HG02970 (cell line): ENCODE measurements at regions not wholly inside any gene's neighbourhood (a gene's known extent, or its start where the extent isn't known, plus 50 kb on each side); places are given as distances from the start of the nearest gene placed in this dataset.
"Not testable (repeated sequence)": the region's sequence is repeated elsewhere in the genome, so short reads cannot be mapped to it uniquely, and the experiment has no call there.

Experiments used
- ATAC-seq: cut with Tn5 transposase; IDR thresholded peaks from one replicate; pipeline ENCODE4 v1.9.1; 2021; ENCODE audit warnings: mild to moderate bottlenecking, moderate library complexity, moderate number of reproducible peaks; ENCODE audit not compliant: unreplicated experiment, low FRiP score

DNA sequence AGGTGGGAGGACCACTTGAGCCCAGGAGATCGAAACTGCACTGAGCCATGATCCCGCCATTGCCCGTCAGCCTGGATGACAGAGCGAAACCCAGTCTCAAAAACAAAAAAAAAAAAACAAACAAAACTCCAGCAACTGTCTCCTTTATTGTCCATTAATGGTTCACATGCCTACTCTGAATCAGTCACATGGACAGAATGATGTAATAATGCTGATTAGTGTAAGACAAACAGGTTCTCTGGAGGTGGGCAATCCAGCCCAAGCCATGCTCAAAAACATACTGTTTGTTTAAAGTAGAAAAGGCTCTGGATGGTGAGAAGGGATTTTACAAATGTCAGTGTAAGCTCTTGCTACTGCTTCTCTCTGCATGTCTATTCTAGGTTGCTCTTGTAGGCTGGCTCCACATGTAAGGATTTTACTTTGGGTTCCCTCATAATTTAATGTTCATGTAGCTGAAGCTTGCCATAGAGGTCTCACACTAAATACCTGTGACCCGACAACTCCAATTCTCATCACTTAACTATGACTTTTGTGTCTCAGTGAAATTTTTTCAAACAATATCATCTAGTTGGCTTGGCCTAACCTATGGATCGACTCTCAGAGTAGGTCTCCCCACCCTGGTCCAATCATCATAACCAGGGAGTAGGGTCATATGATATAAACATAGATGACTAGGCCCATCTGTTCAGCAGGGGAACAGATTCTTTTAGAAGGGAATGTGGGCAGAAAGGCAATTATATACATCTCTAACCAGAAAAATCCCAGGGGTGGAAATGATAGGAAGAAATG is 83.9 kb upstream of the SLC39A10 start:
- no peak for ATAC-seq

GRCh38 chr2:195570329-195570728 is 86.7 kb upstream of the SLC39A10 start:
- no peak for ATAC-seq

DNA sequence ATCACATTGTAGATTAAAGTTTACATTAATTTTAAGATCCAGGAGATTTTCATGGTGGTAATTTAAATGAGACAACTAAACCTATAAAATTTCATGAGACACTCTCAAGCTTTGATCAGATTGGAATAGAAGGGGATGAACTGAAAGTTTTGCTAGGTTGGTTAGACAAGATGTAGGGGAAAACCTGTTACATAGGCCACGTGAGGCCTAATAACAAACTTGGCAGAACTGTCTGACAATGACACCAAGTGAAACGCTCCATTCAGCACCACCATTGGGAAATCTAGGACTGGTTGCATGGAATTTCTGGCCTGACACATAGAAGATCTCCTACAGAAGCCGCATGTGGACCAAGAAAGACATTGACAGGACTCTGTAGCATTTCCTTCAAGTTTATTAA is 87.8 kb upstream of the SLC39A10 start:
- no peak for ATAC-seq

DNA sequence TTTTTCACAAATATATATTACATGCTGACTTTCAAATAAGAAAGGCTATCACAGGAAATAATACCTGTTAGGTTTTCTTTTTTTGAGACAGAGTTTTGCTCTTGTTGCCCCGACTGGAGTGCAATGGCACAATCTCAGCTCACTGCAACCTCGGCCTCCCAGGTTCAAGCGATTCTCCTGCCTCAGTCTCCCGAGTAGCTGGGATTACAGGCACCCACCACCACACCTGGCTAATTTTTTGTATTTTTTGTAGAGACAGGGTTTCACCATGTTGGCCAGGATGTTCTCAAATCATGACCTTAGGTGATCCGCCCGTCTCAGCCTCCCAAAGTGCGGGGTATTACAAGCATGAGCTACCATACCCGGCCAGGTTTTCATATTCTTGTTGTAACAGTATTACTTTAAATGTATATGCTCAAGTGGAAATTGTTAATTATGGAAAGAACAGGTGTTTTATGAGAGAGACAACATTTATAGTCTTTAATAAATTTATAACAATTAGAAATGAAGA is 92.3 kb upstream of the SLC39A10 start:
- ATAC-seq = not testable (repeated sequence)

GRCh38 chr2:195563857-195564512 is 93.0 kb upstream of the SLC39A10 start:
- ATAC-seq = no peak

DNA sequence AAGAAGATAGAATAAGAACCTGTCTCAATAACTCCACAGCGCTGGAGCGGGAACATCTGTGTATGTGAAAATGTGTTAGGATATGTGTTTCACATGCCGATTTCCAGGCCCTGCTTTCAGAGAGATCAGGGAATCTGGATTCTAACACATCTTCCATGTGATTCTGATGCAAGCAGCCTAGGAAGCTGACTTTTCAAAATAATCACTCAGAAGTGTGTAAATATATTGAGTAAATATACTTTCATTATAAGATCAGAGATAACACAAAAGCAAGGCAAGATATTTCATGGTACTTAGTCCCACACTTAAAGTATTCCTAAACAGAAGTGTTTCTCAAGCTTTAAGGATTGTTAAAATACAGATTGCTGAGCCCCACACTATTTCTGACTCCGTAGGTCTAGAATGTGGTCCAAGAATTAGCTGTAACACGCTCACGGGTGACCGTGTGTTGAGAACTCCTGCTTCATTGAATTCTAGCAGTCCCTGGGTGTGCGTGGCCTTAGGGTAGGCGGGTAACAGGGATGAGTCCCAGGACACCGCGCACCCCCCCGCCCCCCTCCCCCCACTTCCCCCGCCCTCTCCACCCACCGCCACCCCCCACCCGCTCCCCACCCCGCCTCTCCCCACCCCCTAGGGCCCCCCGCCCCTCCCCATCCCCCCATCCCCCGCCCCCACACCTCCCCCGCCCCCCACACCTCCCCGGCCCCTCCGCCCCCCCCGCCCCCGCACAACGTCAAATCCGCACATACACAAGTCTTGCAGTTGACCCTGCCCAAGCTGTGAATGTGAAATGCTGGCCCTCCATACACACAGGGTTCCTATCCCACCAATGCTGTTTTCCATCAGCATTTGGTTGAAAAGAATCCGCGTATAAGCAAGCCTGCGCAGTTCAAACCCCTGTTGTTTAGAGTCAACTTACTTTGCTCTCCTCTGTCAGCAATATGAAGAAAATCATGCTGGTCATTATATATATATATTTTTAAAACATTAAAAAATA is 94.2 kb upstream of the SLC39A10 start:
- ATAC-seq = no peak

- ATAC-seq = peak; percentile 53
Observed at GRCh38 chr2:195561116-195561921, 95.7 kb upstream of the SLC39A10 start.

DNA sequence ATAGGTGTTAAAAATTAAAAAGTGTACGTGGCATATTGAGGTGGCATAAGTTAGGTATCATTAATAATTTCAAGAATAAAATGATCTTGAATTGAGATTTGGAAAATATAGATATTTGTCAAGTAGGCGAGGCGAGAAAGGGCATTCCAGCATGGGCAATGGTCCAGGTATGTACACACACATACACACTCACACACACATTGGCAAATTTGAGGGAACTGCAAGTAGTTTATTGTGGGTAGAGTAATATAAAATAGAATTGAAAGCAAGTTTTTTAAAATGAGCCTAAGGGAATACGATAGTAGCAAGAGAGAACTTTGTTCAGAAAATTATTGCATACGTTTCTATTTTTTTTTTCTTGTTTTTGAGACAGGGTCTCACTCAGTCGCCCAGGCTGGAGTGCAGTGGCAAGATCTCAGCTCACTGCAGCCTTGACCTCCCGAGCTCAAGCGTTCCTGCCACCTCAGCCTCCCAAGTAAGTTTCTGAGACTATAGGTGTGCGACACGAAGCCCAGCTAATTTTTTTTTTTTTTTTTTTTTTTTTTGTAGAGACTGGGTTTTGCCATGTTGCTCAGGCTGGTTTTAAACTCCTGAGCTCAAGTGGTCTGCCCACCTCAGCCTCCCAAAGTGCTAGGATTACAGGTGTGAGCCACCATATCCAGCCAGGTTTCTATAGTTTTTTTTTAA is 96.7 kb upstream of the SLC39A10 start:
- ATAC-seq = no peak

GRCh38 chr2:195559431-195559914 is 97.6 kb upstream of the SLC39A10 start:
- ATAC-seq = peak; percentile 77

- ATAC-seq = no peak
Observed at GRCh38 chr2:195555971-195556370, 101.1 kb upstream of the SLC39A10 start.

DNA sequence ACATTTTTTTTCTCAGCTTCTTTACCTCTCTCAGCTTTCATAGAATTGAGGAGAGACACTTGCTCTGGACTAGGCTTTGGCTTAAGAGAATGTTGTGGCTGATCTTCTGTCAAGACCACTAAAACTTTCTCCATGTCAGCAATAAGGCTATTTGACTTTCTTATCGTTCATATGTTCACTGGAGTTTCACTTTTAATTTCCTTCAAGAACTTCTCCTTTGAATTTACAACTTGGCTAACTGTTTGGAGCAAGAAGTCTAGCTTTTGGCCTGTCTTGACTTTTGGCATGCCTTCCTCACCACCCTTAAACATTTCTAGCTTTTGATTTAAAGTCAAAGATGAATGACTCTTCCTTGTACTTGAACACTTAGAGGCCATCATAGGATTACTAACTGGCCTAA is 104.4 kb upstream of the SLC39A10 start:
- ATAC-seq = no peak

DNA sequence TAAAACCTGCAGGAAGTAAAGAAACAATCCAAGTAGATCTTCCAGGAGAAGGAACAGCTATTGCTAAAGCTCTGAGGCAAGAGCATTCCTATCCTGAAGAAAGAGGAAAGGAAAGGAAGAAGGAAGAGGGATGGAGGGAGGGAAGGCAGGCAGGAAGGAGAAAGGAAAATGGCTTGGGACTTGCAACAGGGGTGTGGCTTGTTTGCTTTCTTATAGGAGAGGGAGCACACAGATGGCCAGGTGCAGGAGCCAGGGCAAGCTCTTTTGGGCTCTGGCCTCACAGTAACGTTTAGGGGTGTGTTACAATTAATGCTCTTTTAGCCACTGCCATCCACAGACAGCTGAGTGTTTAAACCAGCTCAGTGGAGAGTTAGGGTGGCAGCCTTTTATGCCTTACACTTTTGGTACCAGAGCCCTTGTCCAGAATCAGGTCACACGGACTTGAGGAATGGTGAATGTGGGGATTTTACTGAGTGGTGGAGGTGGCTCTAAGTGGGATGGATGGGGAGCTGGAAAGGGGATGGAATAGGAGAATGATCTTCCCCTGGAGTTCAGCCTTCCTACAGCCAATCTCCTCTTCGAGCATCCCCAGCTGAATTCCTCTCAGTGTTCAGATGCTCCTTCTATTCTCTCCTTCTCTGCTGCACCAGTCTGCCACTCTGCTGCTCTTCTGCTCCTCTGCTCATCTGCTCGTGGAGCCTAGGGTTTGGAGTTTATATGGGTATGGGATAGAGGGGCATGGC is 108.7 kb upstream of the SLC39A10 start:
- ATAC-seq = no peak

DNA sequence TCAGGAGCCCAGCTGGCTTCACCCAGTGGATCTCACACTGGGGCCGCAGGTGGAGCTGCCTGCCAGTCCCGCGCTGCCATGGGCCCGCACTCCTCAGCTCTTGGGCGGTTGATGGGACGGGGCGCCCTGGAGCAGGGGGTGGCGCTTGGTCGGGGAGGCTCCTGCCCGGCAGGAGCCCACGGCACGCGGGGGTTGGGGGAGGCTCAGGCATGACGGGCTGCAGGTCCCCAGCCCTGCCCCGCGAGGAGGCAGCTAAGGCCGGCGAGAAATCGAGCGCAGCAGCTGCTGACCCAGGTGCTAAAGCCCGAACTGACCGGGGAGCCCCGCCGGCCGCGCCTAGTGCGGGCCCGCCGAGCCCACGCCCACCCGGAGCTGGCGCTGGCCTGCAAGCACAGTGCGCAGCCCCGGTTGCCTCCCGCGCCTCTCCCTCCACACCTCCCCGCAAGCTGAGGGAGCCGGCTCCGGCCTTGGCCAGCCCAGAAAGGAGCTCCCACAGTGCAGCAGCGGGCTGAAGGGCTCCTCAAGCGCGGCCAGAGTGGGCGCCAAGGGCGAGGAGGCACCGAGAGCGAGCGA is 109.7 kb upstream of the SLC39A10 start:
- ATAC-seq = not testable (repeated sequence)

DNA sequence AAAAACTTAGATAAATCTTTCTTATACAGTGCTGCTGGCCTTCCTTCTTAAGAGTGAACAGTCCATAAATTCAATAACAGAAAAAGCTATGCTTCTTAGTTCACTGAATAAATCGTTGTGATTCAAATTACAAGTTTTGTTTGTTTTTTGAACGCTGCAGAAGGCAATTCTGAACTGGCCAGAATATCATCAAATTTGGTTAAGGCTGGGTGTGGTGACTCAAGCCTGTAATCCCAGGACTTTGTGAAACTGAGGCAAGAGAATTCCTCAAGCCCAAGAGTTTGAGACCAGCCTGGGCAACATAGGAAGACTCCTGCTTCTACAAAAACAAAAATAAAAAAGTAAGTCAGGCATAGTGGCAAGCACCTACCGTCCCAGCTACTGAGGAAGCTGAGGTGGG is 111.2 kb upstream of the SLC39A10 start:
- no peak for ATAC-seq

- ATAC-seq = peak; percentile 86
Observed at GRCh38 chr2:195543902-195544894, 112.8 kb upstream of the SLC39A10 start.

DNA sequence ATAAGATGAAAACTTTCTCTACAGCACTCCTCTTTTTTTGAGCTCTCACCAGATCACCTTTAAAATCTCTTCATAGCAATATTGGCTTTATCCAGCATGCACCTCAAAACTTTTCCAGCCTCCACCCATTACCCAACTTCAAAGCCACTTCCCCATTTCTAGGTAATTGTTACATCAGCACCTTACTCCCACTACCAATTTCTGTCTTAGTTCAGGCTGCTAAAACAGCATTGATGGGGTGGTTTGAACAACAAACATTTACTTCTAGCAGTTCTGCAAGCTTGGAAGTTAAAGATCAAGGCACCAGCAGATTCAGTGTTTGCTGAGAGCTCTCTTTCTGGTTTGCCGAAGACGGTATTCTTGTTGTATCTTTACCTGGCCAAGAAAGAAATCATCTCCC is 114.0 kb upstream of the SLC39A10 start:
- no peak for ATAC-seq

DNA sequence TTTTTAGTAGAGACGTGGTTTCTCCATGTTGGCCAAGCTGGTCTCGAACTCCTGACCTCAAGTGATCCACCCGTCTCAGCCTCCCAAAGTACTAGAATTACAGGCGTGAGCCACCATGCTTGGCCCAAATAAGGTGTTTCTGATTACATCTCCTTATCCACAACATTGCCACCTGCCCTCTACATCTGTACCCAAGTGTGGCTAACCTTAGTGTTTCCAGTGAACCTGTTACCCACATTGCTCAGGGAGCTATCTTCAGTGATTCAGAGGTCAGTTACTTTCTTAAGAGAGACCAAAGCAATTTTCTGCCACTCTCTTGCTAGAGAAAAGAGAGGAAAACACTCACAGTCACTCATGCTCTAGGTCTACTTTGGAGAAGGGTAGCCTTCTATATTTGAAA is 115.0 kb upstream of the SLC39A10 start:
- no peak for ATAC-seq
